OCI-LY7 (cell line): ENCODE measurements at regions not wholly inside any gene's neighbourhood (a gene's known extent, or its start where the extent isn't known, plus 50 kb on each side); places are given as distances from the start of the nearest gene placed in this dataset.

Experiments
- BruUV-seq: library from RNA; stranded (reverse); fragments of 400-500 nt; replicated peaks from 2 replicates; lab custom pipeline; 2021; lab: Mats Ljungman, UMichigan
- CTCF ChIA-PET: fragments of 300-600 bp; sonication (Branson Sonifier 250); formaldehyde crosslinking; loops from one replicate; lab custom pipeline; 2022; ENCODE audit warnings: antibody characterized with exemption; ENCODE audit not compliant: unreplicated experiment; lab: Charles Lee
- POLR2A ChIA-PET: fragments of 300-600 bp; sonication (Branson Sonifier 250); formaldehyde crosslinking; loops from one replicate; lab custom pipeline; 2022; ENCODE audit warnings: antibody characterized with exemption; lab: Charles Lee
- DNase-seq: peaks from one replicate; pipeline ENCODE4 v3.0.0-alpha.2; 2015; ENCODE audit warnings: low spot score
- H2AFZ ChIP-seq: fragments of 200-600 bp; sonication (generic), shearing (Covaris generic); 2 replicates; pipeline ENCODE4 v1.6.1; 2014; ENCODE audit warnings: mild to moderate bottlenecking, antibody characterized with exemption, low read length, moderate library complexity
- H3K27ac ChIP-seq: fragments of 200-600 bp; sonication (generic); 2 replicates; pipeline ENCODE4 v1.5.1; 2014; ENCODE audit warnings: mixed run types, low read depth, mild to moderate bottlenecking, moderate library complexity, low read length, inconsistent platforms; ENCODE audit not compliant: poor library complexity, severe bottlenecking
- H3K36me3 ChIP-seq: fragments of 200-600 bp; sonication (generic); 2 replicates; pipeline ENCODE4 v1.6.1; 2014; ENCODE audit warnings: mild to moderate bottlenecking, antibody characterized with exemption, low read length, moderate library complexity, mixed read lengths; ENCODE audit not compliant: insufficient read depth
- H3K4me1 ChIP-seq: fragments of 200-600 bp; sonication (generic); 2 replicates; pipeline ENCODE4 v1.5.1; 2014; ENCODE audit warnings: mild to moderate bottlenecking, low read length; ENCODE audit not compliant: insufficient read depth, poor library complexity, severe bottlenecking
- H3K4me2 ChIP-seq: fragments of 200-600 bp; sonication (generic); 2 replicates; pipeline ENCODE4 v1.6.1; 2014; ENCODE audit warnings: mild to moderate bottlenecking, low read length
- H3K4me3 ChIP-seq: fragments of 200-600 bp; sonication (generic); 2 replicates; pipeline ENCODE4 v1.5.1; 2014; ENCODE audit warnings: mild to moderate bottlenecking, low read depth, low read length; ENCODE audit not compliant: poor library complexity, severe bottlenecking
- H3K79me2 ChIP-seq: fragments of 200-600 bp; sonication (generic); 2 replicates; pipeline ENCODE4 v1.6.1; 2016; ENCODE audit warnings: low read depth, mild to moderate bottlenecking, low read length, moderate library complexity, mixed read lengths; ENCODE audit not compliant: insufficient read depth
- H3K9me2 ChIP-seq: fragments of 200-600 bp; sonication (generic); 2 replicates; pipeline ENCODE4 v1.6.1; 2016; ENCODE audit warnings: mild to moderate bottlenecking, low read length, mixed read lengths; ENCODE audit not compliant: insufficient read depth
- H3K9me3 ChIP-seq: fragments of 200-600 bp; sonication (generic); 2 replicates; pipeline ENCODE4 v1.6.1; 2014; ENCODE audit warnings: mild to moderate bottlenecking, mixed run types, low read length, mixed read lengths
- H4K20me1 ChIP-seq: fragments of 200-600 bp; sonication (generic); 2 replicates; pipeline ENCODE4 v1.6.1; 2014; ENCODE audit warnings: mild to moderate bottlenecking, antibody characterized with exemption, low read length, moderate library complexity, mixed read lengths; ENCODE audit not compliant: insufficient read depth
- CTCF ChIP-seq: fragments of 200-600 bp; sonication (generic); conservative IDR thresholded peaks from 2 replicates; pipeline ENCODE4 v1.5.1; 2014; ENCODE audit warnings: mild to moderate bottlenecking, antibody characterized with exemption, low read length, moderate library complexity, mixed read lengths
- EZH2phosphoT487 ChIP-seq: fragments of 200-600 bp; sonication (generic); IDR thresholded peaks from 2 replicates; pipeline ENCODE4 v1.6.1; 2018; ENCODE audit warnings: low read depth, borderline replicate concordance, mild to moderate bottlenecking, mixed run types, antibody characterized with exemption, low read length, moderate library complexity, mixed read lengths
- intact Hi-C: fragments of 100-400 bp; cut with micrococcal nuclease; formaldehyde crosslinking; loops from one replicate; pipeline ENCODE4 v1.10.0; 2022; ENCODE audit not compliant: unreplicated experiment

GRCh38 chr16:86137359-86137758, 238.4 kb downstream of the IRF8 start:
- no peak for DNase-seq
- Histone ChIP-seq H3K9me2 (no peaks in the 10 kb centered on the region), H3K4me2 (no peak overlapping the region), H2AFZ (no peak overlapping the region), H4K20me1 (no peaks in the 10 kb centered on the region), H3K36me3 (no peaks in the 10 kb centered on the region), H3K27ac (no peak overlapping the region), H3K79me2 (no peaks in the 10 kb centered on the region), H3K4me3 (no peak overlapping the region), H3K9me3 (no peaks in the 10 kb centered on the region), H3K4me1 (no peaks in the 10 kb centered on the region)
- ChIA-PET POLR2A (no interaction called here), CTCF (no interaction called here)
- no TSS peak for BruUV-seq
- TF ChIP-seq EZH2phosphoT487 (no peak), CTCF (no peak)
- intact Hi-C loops, result no loop called here

DNA sequence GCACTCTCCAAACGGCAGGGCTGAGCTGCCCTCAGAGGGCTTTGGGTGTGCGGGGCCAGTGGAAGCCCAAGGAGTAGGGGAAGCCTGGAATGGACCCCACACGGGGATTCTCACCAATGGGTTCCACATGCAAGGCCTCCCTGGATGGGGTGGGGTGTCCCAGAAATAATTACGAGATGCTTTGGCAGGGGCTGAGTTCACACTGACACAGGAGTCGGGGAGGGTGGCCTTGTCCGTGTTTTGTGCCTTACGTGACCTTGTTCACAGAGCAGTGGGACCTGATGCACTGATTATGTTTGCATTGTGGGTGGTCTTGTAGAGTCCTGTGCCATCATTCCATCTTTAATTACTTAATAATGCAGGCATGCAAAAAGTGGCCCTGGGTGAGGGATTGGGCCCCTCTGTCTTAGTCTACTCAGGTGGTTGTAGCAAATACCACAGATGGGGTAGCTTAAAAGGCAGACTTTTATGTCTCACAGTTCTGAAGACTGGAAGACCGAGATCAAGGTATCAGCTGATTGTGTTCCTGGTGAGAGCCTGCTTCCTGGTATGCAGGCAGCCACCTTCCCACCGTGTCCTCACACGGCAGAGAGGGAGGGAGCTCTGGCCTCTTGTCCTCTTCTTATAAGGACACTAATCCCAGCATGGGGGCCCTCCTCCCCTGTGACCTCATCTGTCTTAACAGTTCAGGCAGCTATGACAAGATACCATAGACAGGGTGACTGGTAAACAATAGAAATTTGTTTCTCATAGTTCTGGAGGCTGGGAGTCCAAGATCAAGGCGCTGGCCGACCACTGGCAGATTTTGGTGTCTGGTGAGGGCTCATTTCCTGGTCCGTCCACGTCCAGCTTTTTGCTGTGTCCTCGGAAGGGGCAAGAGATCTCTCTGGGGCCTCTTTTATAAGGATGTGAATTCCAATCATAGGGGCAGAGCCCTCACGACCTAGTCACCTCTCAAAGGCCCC, 239.4 kb downstream of the IRF8 start:
- Histone ChIP-seq H3K4me3 (no peak overlapping the region), H3K36me3 (no peaks in the 10 kb centered on the region), H3K9me3 (no peaks in the 10 kb centered on the region), H3K79me2 (no peaks in the 10 kb centered on the region), H2AFZ (no peak overlapping the region), H3K4me2 (no peak overlapping the region), H3K9me2 (no peaks in the 10 kb centered on the region), H4K20me1 (no peaks in the 10 kb centered on the region), H3K4me1 (no peaks in the 10 kb centered on the region), H3K27ac (no peak overlapping the region)
- POLR2A ChIA-PET, result no interaction called here
- CTCF ChIA-PET, result no interaction called here
- intact Hi-C loops, result no loop called here
- BruUV-seq, result no TSS peak
- no peak for TF ChIP-seq EZH2phosphoT487
- no peak for TF ChIP-seq CTCF
- no peak for DNase-seq

- Histone ChIP-seq H2AFZ (no peak overlapping the region), H3K4me1 (no peaks in the 10 kb centered on the region), H3K27ac (no peak overlapping the region), H3K36me3 (no peaks in the 10 kb centered on the region), H3K9me3 (no peaks in the 10 kb centered on the region), H3K4me2 (no peak overlapping the region), H3K9me2 (no peaks in the 10 kb centered on the region), H4K20me1 (no peaks in the 10 kb centered on the region), H3K4me3 (no peak overlapping the region), H3K79me2 (no peaks in the 10 kb centered on the region)
- ChIA-PET CTCF (no interaction called here), POLR2A (no interaction called here)
- no peak for TF ChIP-seq EZH2phosphoT487
- no peak for TF ChIP-seq CTCF
- intact Hi-C loops, result no loop called here
- no TSS peak for BruUV-seq
- no peak for DNase-seq
Observed at GRCh38 chr16:86142801-86143236, 243.9 kb downstream of the IRF8 start.
